Heart left ventricle (tissue), 13 donors: ENCODE measurements at regions not wholly inside any gene's neighbourhood (a gene's known extent, or its start where the extent isn't known, plus 50 kb on each side); places are given as distances from the start of the nearest gene placed in this dataset.

Experiments
- CTCF ChIP-seq, 12 donors: fragments of 200-600 bp; sonication (generic) in 4 of 12; IDR thresholded peaks; one replicate each; pipeline versions ENCODE4 v1.5.0 to v1.8.0; 2018 to 2022; ENCODE audit warnings: antibody characterized with exemption in 12 of 12, mild to moderate bottlenecking in 5 of 12
- POLR2A ChIP-seq, 2 donors: fragments of 450-650 bp; IDR thresholded peaks; one replicate each; pipeline ENCODE4 v1.6.1; 2017; ENCODE audit warnings: antibody characterized with exemption in 2 of 2, mild to moderate bottlenecking in 2 of 2, moderate library complexity in 2 of 2
- donor health status: ischemic (EF 13 %, LVEDD 7.1; RV severe dilation, severe dysfunction).
- donor health status: DM: no; HTN: yes; CAD: no.
- donor health status: DM: no; HTN: no; CAD: no.
- donor health status: ischemic (EF 25% LVEDD 6.9; RV normal size, moderate dysfunction).
- donor health status: ischemic (EF 25% LVEDD 5.7; RV mildly dilated, moderate dysfunction).
- donor health status: ischemic (EF 35%, LVEDD 5.7; RV mildly dilated, moderate dysfunction).
- donor health status: nonischemic (EF 11% LVEDD 7.7; RV severe dilation, severe dysfunction).
- donor health status: DM: yes; HTN: yes; CAD: no.
- donor health status: PGD.
- donor health status: ischemic (EF 29% LVEDD 5.4; RV normal size, mild dysfunction).
- donor health status: nonischemic (EF 23%, LVEDD 6.1; RV moderate dilation, normal function).

- no peak for TF ChIP-seq CTCF (IDR thresholded peaks at IDR 0.05)
- TF ChIP-seq POLR2A (IDR thresholded peaks at IDR 0.05): no peak
These were observed 1374.8 kb downstream of the PCDH9 start for GRCh38 chr13:65855242-65855805.
